ENCODE measurements at regions not wholly inside any gene's neighbourhood (a gene's known extent, or its start where the extent isn't known, plus 50 kb on each side); places are given as distances from the start of the nearest gene placed in this dataset.
"Not testable (repeated sequence)": the region's sequence is repeated elsewhere in the genome, so short reads cannot be mapped to it uniquely, and the experiment has no call there.

DNA sequence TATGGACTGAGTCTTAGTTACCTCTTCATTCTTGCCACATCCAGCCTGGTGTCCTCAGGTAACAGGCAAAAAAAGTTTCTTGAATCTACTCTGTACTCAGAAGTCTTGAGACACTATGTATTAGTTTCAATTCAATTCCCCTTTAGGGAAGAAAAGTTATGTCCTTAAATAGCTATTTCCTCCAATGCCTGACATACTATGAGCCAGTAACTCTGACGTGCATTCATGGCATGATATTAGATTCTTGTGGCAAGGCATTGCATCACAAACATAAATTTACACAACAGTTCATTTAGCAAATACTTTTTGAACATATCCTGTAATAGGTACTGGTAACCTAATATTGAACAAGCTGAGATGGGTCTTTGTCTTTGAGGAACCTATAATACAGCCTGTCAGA, 109.3 kb upstream of the FOXB1 start:
- no peak for DNase-seq

GRCh38 chr15:59892985-59893384, 111.1 kb upstream of the FOXB1 start:
- DNase-seq, result no peak

DNA sequence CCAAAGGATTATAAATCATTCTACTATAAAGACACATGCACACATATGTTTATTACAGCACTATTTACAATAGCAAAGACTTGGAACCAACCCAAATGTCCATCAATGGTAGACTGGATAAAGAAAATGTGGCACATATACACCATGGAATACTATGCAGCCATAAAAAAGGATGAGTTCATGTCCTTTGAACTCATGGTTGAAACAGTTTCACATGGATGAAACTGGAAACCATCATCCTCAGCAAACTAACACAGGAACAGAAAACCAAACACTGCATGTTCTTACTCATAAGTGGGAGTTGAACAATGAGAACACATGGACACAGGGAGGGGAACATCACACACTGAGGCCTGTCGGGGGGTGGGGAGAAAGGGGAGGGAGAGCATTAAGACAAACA, 116.2 kb upstream of the FOXB1 start:
- DNase-seq, result not testable (repeated sequence)

GRCh38 chr15:59887211-59887610, 116.9 kb upstream of the FOXB1 start:
- DNase-seq, result no peak

- no peak for DNase-seq
Observed at GRCh38 chr15:59886441-59886840, 117.7 kb upstream of the FOXB1 start.

DNA sequence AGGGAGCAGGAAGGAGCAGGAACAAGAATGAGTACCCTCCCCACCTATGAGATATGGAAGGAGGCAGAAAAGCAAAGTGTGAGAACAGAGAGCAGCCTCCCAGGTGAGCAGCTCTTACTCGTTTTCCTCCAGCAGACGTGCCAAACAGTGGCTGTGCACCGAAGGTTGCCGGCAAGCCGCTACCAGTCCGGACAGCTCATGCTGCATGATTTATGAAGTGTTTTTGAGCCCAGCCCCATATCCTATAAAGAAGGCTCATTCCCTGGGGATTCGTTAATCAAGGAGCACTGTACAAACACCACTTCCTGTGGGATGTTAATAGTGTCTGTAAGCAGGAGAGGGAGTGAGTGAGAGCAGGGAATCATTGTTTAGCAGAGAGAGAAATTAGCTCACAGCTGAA, 118.3 kb upstream of the FOXB1 start:
- DNase-seq, result no peak

DNA sequence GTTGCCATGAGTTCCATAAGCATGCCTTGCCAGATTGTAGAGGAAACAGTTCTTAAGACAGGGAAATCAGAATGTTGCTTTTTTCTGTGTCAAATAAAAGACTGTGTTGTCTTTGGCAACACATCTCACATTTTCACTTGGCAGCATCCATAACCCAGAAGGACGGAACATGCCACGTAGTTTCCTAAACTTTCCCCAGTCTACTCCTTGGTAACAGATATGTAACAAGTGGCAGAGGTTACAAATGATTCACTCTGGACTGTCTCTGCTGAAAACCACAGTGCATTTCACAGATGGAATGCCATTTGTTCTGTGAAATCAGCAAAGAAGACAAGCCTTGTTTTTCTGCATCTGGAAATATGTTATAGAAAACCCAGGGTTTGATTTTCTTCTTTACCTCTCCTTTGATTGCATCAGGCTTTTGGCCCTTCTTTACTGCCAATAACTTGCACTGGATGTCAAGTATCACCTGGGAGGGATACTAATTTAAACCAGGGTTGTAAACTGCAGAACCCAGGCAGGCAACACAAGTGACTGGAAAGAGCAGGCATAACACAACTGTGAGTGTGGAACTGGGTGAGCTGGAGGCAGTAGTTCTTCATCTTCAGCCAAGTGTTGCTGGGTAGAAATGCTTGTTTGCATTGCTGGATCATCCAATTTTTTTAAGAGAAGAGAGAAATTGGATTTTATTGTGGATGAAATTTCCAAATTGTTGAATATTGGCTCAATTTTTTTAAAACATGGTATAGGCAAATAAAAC, 124.4 kb upstream of the FOXB1 start:
- DNase-seq, result no peak

DNA sequence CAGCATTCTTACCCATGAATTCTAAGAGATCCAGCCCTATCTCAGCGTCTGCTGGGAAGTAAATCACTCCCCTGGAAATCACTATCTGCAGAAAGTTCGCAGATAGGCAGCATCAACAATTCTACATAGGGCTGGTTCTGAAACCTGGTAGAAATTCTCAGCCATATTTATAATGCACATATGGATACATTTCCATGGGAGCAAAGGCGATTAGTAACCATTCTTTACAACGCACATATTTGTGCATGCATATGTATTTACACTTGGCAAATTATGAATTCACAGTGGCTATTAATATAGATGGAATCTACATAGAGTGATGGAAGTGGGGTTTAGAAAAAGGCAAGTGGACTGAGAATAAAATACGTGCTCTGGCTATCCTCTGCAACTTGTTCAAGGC, 128.0 kb upstream of the FOXB1 start:
- DNase-seq, result no peak

GRCh38 chr15:59873644-59874272, 130.4 kb upstream of the FOXB1 start:
- no peak for DNase-seq

- DNase-seq, result no peak
Observed at GRCh38 chr15:59867086-59867855, 136.8 kb upstream of the FOXB1 start.

DNA sequence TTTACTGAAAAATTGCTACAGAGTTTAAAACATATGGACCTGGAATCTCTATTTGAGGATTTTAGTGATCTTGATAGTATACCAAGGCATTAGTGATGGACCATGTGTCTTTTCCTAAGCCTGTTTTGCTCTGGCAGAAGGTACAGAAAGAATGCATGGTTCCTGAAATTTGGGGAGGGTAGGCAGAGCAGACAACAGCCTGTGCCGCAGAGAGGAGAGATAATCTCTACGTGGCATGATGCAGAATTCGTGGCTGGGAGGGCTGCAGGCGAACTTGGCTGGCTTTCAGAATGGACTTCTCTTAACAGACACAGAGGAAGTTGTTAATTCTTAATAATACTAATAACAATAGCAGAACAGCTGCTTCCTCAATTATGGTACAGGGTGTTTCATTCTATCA, 137.5 kb upstream of the FOXB1 start:
- no peak for DNase-seq

GRCh38 chr15:59862191-59863155, 141.6 kb upstream of the FOXB1 start:
- DNase-seq, result no peak

GRCh38 chr15:59847968-59848367, 156.1 kb upstream of the FOXB1 start:
- no peak for DNase-seq

DNA sequence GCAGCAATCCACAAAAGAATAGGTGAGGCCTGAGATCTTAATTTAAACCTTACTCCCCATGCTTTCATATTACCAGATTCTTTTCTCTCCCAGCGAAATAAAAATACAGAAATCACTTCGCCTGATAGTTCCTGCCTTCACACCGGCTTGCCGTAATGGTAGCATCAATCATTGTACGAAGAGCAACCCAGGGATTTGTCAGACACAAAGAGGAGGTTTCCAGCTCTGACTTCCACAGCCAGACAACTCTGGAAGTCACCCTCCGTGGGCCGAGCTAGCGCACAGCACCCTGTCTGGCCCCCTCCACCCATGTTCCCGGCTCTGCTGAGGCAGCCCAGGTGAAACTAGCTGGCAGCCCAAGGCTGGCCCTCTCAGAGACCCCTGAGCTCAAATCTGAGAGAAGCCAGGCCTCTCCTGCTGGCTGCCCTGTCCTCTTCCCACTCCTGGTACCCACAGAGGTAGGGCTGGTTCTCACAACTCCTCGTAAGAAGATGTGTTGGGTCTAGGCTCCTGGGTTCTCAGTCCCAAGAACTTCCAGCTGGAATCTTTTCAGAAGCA, 156.9 kb upstream of the BNIP2 start:
- DNase-seq, result no peak

- DNase-seq, result no peak
Observed at GRCh38 chr15:59843609-59844008, 154.5 kb upstream of the BNIP2 start.

DNA sequence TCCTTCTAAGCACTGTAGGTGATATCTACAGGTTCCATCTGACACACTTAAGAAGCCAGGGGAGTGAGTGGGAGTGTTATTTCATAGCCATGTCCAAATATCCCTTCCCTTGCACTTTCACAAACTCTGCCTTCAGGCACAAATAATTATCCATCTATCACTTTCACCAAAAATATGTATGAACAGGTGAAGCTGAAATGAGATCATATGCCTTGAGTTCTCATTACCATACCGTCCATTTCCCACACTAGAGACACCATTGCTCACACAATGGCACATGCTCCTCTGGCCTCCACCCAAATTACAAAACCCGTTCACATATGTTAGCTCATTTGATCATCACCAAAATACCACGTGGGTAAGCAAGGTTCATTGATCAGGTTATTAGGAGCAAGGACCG, 151.9 kb upstream of the BNIP2 start:
- DNase-seq, result no peak

GRCh38 chr15:59839906-59840305, 150.8 kb upstream of the BNIP2 start:
- no peak for DNase-seq

DNA sequence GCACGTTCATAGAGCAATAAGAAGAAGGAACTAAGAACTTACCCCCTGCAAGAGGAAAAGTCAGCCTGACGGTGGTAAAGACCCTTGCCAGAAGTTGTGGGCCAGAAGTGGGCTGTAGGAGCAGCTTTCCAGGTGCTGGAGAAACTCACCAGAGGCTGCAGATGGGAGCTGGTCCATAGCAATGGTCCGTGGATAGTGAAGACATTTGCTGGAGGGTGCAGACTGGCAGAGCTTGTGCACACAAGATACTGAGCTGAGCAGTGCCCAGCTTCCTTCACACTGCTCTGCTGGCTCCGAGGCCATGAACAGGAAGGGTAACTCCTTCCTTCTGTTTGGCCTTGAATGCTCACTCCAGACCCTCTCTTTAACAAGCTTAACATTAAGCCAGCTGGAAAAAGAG, 149.8 kb upstream of the BNIP2 start:
- DNase-seq, result no peak

- no peak for DNase-seq
Observed at GRCh38 chr15:59835776-59836175, 146.7 kb upstream of the BNIP2 start.

DNA sequence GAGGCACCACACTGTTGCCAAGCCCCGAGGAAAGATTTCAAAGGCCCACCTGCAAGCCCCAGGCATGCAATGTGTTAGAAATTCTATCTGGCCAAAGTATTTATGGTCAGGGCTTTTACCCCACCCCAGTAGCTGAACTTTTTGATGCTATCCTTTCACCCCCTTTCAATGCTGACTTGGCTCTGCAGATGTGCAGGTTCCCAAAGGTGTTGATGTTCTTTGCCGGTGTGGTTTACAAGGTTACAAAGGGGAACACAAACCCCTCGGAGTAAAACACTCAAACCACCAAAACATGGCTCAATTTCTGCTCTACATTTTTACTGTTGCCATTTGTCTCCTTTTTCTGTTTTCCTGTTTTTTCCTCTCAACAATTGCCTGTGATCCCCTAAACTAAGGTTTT, 145.4 kb upstream of the BNIP2 start:
- no peak for DNase-seq

GRCh38 chr15:59833366-59833765, 144.2 kb upstream of the BNIP2 start:
- no peak for DNase-seq

GRCh38 chr15:59830873-59831272, 141.8 kb upstream of the BNIP2 start:
- DNase-seq, result no peak

GRCh38 chr15:59830098-59830497, 141.0 kb upstream of the BNIP2 start:
- DNase-seq, result no peak

Data from stimulated activated CD4-positive, alpha-beta T cell treated with anti-CD3 and anti-CD28 coated beads, Interleukin-4, amount 100 ng/mL, for 24 hours (primary cell).